ENCODE measurements at regions not wholly inside any gene's neighbourhood (a gene's known extent, or its start where the extent isn't known, plus 50 kb on each side); places are given as distances from the start of the nearest gene placed in this dataset.

GRCh38 chr6:167410462-167410861, 85.6 kb downstream of the TTLL2 start:
- Histone ChIP-seq H3K27ac (ENCODE audit: low read depth, low read length, poor library complexity, severe bottlenecking) (no peak overlapping the region), H3K4me2 (ENCODE audit: low read length) (no peak overlapping the region), H2AFZ (ENCODE audit: low read length) (no peak overlapping the region), H3K4me3 (ENCODE audit: low read depth, low read length, poor library complexity, severe bottlenecking) (no peak overlapping the region), H3K9me2 (ENCODE audit: insufficient read depth, low read length) (no peaks in the 10 kb centered on the region), H3K4me1 (ENCODE audit: insufficient read depth, low read length, poor library complexity, severe bottlenecking) (no peaks in the 10 kb centered on the region), H4K20me1 (ENCODE audit: insufficient read depth, low read length) (no peaks in the 10 kb centered on the region), H3K36me3 (ENCODE audit: insufficient read depth, low read length) (no peaks in the 10 kb centered on the region), H3K79me2 (ENCODE audit: insufficient read depth, low read depth, low read length) (no peaks in the 10 kb centered on the region), H3K9me3 (ENCODE audit: low read length) (no peaks in the 10 kb centered on the region)
- ChIA-PET CTCF (ENCODE audit: unreplicated experiment) (no interaction called here), POLR2A (no interaction called here)
- intact Hi-C loops (cut with micrococcal nuclease; ENCODE audit: unreplicated experiment), result no loop called here
- BruUV-seq (replicated peaks), result no TSS peak
- DNase-seq (ENCODE audit: low spot score), result no peak
- no peak for TF ChIP-seq CTCF (conservative IDR thresholded peaks at IDR 0.05; ENCODE audit: low read length)
- no peak for TF ChIP-seq EZH2phosphoT487 (IDR thresholded peaks at IDR 0.05; ENCODE audit: borderline replicate concordance, low read depth, low read length)

- no peaks in the 10 kb centered on the region for H3K36me3 ChIP-seq (ENCODE audit: insufficient read depth, low read length)
- H3K9me2 ChIP-seq (ENCODE audit: insufficient read depth, low read length), result no peaks in the 10 kb centered on the region
- no peak overlapping the region for H3K4me2 ChIP-seq (ENCODE audit: low read length)
- no peaks in the 10 kb centered on the region for H3K4me1 ChIP-seq (ENCODE audit: insufficient read depth, low read length, poor library complexity, severe bottlenecking)
- ChIA-PET CTCF (ENCODE audit: unreplicated experiment) (no interaction called here), POLR2A (no interaction called here)
- no peaks in the 10 kb centered on the region for H3K9me3 ChIP-seq (ENCODE audit: low read length)
- no peaks in the 10 kb centered on the region for H4K20me1 ChIP-seq (ENCODE audit: insufficient read depth, low read length)
- H3K4me3 ChIP-seq (ENCODE audit: low read depth, low read length, poor library complexity, severe bottlenecking), result no peak overlapping the region
- H2AFZ ChIP-seq (ENCODE audit: low read length), result no peak overlapping the region
- H3K79me2 ChIP-seq (ENCODE audit: insufficient read depth, low read depth, low read length), result no peaks in the 10 kb centered on the region
- no TSS peak for BruUV-seq (replicated peaks)
- no peak overlapping the region for H3K27ac ChIP-seq (ENCODE audit: low read depth, low read length, poor library complexity, severe bottlenecking)
- TF ChIP-seq EZH2phosphoT487 (IDR thresholded peaks at IDR 0.05; ENCODE audit: borderline replicate concordance, low read depth, low read length) (no peak), CTCF (conservative IDR thresholded peaks at IDR 0.05; ENCODE audit: low read length) (no peak)
- intact Hi-C loops (cut with micrococcal nuclease; ENCODE audit: unreplicated experiment), result no loop called here
- DNase-seq (ENCODE audit: low spot score), result no peak
Observed at GRCh38 chr6:167412506-167412905, 87.6 kb downstream of the TTLL2 start.

- no peak for TF ChIP-seq EZH2phosphoT487 (IDR thresholded peaks at IDR 0.05; ENCODE audit: borderline replicate concordance, low read depth, low read length)
- no peak for TF ChIP-seq CTCF (conservative IDR thresholded peaks at IDR 0.05; ENCODE audit: low read length)
- no peak overlapping the region for H3K4me3 ChIP-seq (ENCODE audit: low read depth, low read length, poor library complexity, severe bottlenecking)
- no peaks in the 10 kb centered on the region for H3K79me2 ChIP-seq (ENCODE audit: insufficient read depth, low read depth, low read length)
- H4K20me1 ChIP-seq (ENCODE audit: insufficient read depth, low read length), result no peaks in the 10 kb centered on the region
- ChIA-PET POLR2A (no interaction called here), CTCF (ENCODE audit: unreplicated experiment) (no interaction called here)
- H2AFZ ChIP-seq (ENCODE audit: low read length), result no peak overlapping the region
- no TSS peak for BruUV-seq (replicated peaks)
- H3K27ac ChIP-seq (ENCODE audit: low read depth, low read length, poor library complexity, severe bottlenecking), result no peak overlapping the region
- no peaks in the 10 kb centered on the region for H3K9me3 ChIP-seq (ENCODE audit: low read length)
- no peaks in the 10 kb centered on the region for H3K9me2 ChIP-seq (ENCODE audit: insufficient read depth, low read length)
- intact Hi-C loops (cut with micrococcal nuclease; ENCODE audit: unreplicated experiment), result no loop called here
- no peaks in the 10 kb centered on the region for H3K36me3 ChIP-seq (ENCODE audit: insufficient read depth, low read length)
- H3K4me2 ChIP-seq (ENCODE audit: low read length), result no peak overlapping the region
- no peak for DNase-seq (ENCODE audit: low spot score)
- no peaks in the 10 kb centered on the region for H3K4me1 ChIP-seq (ENCODE audit: insufficient read depth, low read length, poor library complexity, severe bottlenecking)
Observed at GRCh38 chr6:167415441-167415961, 90.6 kb downstream of the TTLL2 start.
